SK-N-MC (cell line): ENCODE measurements at regions not wholly inside any gene's neighbourhood (a gene's known extent, or its start where the extent isn't known, plus 50 kb on each side); places are given as distances from the start of the nearest gene placed in this dataset.

Experiments used
- EZH2 ChIP-seq: fragments of 200-600 bp; sonication (generic); IDR thresholded peaks from one replicate; pipeline ENCODE4 v1.6.1; 2017; ENCODE audit warnings: antibody characterized with exemption
- FOXP2 ChIP-seq: optimal IDR thresholded peaks from 2 replicates; pipeline ENCODE3; 2011; ENCODE audit warnings: mild to moderate bottlenecking, moderate library complexity; ENCODE audit not compliant: insufficient read depth; ENCODE audit errors: extremely low read length, control extremely low read depth
- POLR2AphosphoS5 ChIP-seq: IDR thresholded peaks from 2 replicates; pipeline ENCODE4 v1.6.1; 2012; ENCODE audit warnings: mild to moderate bottlenecking, low read depth, low read length, borderline replicate concordance

- TF ChIP-seq POLR2AphosphoS5 (no peak), EZH2 (no peak), FOXP2 (no peak)
These were observed 149.5 kb upstream of the SASH1 start for GRCh38 chr6:148193063-148193680.
